HG03575 (cell line): ENCODE measurements at regions not wholly inside any gene's neighbourhood (a gene's known extent, or its start where the extent isn't known, plus 50 kb on each side); places are given as distances from the start of the nearest gene placed in this dataset.
"Not testable (repeated sequence)": the region's sequence is repeated elsewhere in the genome, so short reads cannot be mapped to it uniquely, and the experiment has no call there.

Experiments
- ATAC-seq: cut with Tn5 transposase; IDR thresholded peaks from one replicate; pipeline ENCODE4 v1.9.1; 2021; ENCODE audit not compliant: unreplicated experiment, insufficient number of reproducible peaks, low FRiP score; ENCODE audit errors: extremely low read depth

DNA sequence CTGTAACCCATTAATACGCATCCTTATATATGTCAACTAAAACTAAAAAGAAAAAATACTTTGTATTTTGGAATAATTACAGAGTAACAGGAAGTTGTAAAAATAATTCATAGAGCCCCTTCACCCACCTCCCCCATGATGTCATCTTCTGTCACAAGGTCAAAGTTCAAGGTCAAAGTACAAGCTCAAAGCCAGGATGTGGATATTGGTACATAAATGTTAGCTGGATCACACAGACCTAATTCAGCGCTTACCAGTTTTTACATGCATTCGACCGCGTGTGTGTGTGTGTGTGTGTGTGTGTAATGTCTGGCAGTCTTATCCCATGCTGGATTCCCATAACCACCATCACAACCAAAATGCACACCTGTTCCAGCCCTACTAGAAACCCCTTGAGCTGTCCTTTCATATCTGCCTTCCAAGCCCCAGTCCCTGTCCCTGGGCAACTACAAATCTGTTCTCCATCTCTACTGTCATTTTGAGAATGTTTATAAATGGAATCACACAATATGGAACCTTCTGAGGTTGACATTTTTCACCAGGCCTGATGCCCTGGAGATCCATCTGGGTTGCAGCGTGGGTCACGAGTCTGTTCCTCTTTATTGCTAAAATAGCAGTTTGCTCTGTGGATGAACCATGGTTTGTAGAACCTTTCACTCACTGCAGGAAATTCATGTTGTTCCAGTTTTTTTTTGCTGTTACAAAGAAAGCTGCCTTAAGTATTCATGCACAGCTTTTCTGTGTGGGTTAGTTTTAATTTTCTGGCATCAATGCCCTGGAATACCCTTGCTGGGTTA lies 153.6 kb upstream of the PITRM1 start:
- ATAC-seq = no peak

DNA sequence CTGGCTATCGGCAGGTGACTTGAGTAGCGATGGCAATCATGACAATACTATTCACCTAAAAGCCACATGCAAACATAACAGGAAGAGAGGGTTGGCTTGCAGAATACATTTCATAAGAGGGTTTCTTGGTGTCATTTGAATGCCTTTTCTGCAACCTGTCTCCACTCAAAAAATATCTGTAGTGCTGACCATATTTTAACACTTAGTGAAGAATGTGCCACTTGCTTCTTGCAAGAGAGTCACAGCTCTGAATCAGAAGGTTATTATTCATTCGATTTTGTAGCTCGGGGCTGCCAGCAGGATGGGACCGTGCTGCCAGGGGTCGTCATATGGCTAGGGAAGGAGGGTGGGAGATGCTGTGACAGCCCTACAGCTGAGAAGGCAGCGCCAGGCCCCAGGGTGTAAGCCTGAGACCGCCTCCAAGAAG lies 152.0 kb upstream of the PITRM1 start:
- no peak for ATAC-seq

DNA sequence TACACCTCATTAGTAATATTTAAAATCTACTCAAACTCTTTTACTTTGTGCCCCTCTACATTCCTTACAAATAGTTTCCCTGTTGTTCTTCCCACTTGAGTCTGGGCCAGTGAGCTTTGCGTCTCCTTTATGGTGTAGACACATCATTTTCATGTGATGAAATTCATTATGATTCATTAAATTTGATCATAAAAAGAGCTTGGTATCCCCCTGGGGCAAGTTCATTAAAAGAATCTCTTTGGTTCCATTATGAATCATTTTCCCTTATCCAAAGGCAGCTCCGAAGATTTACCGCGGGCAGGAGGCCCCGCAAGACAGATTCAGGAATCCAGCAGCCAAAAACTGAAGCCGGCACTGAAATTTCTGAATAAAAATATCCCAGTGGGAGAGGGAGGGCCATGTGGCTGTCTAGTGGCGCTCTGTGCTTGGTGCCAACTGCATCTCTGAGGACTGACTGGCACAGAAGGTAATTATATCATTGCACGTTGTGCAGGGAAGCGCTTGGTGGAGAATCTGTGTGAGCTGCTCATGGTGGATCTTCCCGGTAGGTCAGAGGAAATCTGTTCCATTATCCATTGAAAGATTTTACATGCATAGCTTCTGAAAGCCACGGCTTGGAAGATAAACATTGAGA lies 151.4 kb upstream of the PITRM1 start:
- ATAC-seq = no peak

DNA sequence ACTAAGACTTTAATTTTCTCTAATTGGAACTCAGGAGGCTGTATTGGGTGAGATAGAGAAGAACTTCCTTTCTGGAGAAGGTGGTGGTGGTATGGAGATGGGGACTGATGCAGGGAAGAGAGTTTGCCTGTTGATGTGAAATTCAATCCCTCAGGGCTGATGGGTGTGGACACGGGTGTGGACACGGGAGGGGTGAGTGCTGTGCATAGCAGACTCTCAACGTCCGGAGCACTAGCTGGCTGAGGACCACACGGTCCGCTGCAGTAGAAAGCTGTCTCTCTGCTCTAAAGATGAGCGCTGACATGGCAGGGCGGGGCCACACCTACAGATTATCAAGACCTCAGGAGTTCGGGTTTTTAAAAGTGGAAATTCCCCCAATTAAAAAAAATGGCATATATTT lies 148.5 kb upstream of the PITRM1 start:
- no peak for ATAC-seq

DNA sequence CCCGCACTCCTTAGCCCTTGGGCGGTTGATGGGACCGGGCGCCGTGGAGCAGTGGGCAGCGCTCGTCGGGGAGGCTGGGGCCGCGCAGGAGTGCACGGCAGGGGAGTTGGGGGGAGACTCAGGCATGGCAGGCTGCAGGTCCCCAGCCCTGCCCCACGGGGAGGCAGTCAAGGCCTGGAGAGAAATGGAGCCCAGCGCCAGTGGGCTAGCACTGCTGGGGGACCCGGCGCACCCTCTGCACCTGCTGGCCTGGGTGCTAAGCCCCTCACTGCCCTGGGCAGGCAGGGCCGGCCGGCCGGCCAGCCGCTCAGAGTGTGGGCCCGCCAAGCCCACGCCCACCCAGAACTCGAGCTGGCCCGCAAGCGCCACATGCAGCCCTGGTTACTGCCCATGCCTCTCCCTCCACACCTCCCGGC lies 147.2 kb upstream of the PITRM1 start:
- no peak for ATAC-seq

DNA sequence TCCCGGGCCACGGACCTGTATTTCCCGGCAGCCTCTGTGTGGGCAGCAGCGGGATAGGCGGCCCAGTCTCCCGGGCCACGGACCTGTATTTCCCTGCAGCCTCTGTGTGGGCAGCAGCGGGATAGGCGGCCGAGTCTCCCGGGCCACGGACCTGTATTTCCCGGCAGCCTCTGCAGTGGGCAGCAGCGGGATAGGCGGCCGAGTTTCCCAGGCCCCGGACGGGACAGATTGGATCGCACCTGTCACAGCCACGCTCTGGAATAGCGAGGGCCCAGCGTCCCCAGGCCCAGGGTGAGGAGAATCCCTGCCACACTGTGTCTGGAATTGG lies 145.9 kb upstream of the PITRM1 start:
- not testable (repeated sequence) for ATAC-seq

DNA sequence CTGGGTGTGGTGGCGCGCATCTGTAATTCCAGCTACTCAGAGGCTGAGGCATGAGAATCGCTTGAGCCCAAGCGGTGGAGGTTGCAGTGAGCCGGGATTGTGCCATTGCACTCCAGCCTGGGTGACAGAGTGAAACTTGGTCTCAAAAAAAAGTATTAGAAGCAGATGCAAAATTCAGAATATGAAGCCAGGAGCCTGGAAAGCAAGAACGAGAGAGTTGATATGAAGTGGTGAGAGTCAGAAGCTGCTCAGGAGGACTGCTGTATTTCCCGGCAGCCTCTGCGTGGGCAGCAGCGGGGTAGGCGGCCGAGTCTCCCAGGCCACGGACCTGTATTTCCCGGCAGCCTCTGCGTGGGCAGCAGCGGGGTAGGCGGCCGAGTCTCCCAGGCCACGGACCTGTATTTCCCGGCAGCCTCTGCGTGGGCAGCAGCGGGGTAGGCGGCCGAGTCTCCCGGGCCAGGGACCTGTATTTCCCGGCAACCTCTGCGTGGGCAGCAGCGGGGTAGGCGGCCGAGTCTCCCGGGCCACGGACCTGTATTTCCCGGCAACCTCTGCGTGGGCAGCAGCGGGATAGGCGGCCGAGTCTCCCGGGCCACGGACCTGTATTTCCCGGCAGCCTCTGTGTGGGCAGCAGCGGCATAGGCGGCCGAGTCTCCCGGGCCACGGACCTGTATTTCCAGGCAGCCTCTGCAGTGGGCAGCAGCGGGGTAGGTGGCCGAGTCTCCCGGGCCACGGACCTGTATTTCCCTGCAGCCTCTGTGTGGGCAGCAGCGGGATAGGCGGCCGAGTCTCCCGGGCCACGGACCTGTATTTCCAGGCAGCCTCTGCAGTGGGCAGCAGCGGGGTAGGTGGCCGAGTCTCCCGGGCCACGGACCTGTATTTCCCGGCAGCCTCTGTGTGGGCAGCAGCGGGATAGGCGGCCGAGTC lies 145.2 kb upstream of the PITRM1 start:
- ATAC-seq = not testable (repeated sequence)

DNA sequence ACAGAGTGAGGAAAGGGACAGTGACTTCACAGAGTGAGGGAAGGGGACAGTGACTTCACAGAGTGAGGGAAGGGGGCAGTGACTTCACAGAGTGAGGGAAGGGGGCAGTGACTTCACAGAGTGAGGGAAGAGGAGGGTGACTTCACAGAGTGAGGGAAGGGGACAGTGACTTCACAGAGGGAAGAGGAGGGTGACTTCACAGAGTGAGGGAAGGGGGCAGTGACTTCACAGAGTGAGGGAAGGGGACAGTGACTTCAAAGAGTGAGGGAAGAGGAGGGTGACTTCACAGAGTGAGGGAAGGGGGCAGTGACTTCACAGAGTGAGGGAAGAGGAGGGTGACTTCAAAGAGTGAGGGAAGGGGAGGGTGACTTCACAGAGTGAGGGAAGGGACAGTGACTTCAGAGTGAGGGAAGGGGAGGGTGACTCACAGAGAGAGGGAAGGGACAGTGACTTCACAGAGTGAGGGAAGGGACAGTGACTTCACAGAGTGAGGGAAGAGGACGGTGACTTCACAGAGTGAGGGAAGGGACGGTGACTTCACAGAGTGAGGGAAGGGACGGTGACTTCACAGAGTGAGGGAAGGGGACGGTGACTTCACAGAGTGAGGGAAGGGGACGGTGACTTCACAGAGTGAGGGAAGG lies 142.0 kb upstream of the PITRM1 start:
- ATAC-seq = not testable (repeated sequence)

DNA sequence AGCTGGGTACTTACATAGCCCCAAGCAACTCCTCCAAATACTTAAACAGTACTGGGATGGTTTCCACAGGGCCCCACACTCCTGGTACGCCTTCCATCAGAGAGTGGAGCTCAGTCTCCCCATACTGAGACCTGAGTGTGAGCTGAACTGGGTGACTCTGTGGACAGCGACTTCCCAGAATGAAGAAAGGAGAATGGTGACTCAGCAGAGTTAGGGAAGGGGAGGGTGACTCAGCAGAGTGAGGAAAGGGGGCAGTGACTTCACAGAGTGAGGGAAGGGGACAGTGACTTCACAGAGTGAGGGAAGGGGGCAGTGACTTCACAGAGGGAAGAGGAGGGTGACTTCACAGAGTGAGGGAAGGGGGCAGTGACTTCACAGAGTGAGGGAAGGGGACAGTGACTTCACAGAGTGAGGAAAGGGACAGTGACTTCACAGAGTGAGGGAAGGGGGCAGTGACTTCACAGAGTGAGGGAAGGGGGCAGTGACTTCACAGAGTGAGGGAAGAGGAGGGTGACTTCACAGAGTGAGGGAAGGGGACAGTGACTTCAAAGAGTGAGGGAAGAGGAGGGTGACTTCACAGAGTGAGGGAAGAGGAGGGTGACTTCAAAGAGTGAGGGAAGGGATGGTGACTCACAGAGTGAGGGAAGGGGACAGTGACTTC lies 141.3 kb upstream of the PITRM1 start:
- ATAC-seq = not testable (repeated sequence)

DNA sequence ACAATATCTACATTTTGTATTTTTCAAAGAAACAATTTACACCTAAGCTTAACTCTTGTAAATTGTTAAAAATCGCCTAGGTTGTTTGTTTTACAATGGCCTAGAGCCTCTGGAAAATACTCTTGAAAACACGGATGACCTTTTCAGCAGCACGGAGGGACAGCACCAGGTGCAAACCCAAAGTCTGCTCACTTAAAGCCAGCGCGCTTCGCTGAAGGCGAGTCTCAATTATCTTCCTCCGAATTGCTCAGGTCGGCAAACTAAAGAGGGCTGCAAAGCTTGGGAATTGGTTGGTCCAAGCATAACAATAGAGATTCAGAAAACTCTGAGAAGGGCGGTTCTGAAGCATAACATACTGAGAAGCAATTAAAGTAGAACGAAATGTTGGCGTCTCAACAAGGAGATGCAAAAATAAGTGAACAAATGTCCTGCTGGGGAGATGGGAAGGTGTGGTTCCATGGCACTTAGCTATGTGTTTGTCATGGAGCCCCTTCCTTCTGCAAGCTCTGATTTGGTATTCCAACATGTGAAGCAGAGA lies 139.9 kb upstream of the PITRM1 start:
- no peak for ATAC-seq

DNA sequence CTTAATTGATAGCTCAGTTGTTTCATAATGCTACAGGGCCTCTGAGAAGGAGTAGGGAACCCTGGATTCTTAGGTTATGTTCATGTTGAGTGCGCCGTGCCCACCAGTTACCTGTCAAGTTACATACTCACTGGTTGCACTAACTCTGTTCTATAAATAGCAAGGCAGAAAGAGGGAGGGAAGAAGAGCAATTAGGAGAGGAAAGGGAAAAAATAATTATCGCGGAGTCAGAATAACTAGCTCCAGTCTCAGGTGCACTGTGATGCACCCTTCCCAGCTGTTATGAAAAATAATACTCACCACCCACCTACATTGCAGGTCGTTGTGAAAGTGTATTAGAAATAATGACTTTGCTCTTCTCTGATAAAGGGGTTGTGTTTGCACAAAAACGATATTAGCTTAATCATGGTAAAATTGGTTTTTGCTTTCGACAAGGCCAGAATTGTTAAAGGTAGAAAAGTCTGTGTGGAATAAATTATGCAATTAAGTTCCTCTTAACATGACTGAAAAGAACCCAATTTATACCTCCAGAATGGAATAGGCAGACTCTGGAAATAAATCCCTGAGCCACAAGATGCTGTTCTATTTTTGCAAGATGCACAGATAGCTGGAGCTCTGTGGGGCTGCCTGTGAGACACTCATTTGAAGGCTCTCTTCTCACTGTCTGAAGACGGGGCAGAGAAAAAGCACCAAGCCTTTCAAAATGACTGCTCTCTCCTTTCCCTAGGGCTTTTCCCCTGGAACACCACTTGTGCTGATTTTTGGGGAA lies 137.6 kb upstream of the PITRM1 start:
- no peak for ATAC-seq

DNA sequence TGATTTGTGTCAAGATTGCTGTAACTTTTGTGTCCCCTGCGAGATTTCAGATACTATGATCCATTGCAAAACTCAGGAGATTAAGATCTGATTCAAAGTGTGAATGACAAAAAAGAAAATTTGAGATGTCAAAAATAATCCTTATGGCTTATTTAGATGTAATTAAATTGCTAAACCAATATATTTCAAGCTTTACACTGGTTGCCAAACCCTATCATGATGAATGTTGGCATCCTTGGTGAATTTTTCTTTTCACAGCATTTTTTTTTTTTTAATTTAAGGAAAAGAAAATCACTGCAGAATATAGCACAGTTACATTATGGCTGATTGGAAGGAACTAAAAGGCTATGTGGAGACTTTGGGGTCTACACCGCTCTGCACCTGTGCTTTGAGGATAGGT lies 133.5 kb upstream of the PITRM1 start:
- ATAC-seq = no peak

DNA sequence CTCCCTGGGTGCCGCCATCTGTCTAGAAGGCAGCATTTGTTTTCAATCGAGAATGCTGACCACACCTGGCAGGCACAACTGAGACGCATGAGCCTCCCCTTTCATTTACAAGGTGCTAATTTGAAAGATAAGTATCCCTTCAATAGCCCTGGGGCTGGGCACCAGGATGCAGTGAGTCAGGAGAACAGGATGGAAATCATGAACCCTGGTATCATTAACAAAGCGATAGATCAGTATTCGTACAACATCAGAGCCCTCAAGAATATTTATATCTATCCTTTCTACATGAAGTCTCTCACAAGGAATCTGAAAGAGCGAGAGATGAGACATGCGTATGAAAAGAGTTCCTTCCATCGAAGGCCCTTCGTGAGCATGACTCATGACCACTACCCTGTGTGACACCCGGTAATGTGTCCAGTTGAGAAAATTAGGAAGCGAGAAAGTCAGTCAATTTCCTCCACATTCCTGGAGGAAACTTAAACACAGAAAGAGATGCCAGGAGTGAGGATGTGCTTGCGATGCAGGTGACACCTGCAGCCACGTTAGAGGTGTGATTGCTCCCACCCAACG lies 123.1 kb upstream of the PITRM1 start:
- ATAC-seq = no peak

DNA sequence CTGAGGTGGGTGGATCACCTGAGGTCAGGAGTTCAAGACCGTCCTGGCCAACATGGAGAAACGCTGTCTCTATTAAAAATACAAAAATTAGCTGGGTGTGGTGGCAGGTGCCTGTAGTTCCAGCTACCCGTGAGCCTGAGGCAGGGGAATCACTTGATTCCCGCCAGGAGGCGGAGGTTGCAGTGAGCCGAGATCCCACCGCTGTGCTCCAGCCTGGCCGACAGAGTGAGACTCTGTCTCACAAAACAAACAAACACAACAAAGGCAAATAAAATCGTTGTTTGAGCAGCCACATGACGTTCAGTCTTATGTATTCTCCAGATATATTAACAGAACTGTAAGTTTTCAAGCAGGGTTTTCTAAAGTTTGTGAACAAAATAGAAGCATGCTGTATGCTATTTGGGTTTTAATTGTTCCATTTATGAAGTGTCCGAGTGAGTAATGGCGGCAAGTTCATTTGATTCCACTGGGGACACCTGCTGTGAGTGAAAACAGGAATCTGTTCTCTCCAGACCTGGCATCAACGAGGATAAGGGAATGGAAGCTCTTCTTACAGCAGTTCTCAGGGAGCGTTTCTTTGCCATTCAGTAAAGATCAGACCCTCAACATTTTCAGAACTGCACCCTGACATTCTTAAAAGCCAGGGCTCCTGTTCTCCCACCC lies 122.5 kb upstream of the PITRM1 start:
- no peak for ATAC-seq

DNA sequence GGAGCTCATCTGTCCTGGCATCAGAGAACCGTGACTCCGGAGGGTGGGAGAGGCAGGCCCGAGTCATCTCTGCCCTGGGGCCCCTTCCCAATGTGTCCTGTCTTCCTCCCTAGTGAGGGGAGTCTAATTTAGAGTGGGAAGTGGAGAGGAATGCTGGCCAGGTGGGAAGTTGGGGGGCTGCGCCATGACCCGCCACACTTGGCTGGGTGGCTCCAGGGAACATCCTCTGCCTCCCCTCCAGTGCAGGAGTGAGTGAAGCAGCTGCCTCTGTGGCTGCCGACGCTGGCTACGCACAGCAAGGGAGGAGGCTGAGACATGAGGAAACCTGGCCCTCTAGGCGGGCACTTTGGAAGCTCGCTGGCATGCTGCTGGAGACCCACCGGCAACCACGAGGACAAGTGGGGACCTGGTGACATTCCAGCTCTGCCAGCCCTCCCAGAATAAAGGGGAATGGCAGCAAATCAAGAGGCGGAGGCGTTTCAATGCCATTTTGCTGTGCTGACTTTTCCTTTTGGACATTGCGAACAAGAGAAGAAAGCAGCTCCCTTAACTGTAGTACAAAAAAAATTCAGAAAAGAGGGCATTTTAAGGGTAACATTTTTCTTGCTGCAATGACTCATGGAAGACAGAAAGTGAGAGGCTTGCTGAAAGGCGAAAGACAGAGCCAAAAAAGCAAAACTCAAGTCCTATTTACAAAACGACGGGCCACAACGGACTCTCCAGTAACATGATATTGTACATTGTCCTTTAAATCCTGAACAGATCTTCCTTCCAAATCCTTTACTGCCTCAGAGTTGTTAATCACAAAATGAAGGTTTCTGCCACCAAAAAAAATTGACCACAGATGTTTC lies 121.2 kb upstream of the PITRM1 start:
- no peak for ATAC-seq

DNA sequence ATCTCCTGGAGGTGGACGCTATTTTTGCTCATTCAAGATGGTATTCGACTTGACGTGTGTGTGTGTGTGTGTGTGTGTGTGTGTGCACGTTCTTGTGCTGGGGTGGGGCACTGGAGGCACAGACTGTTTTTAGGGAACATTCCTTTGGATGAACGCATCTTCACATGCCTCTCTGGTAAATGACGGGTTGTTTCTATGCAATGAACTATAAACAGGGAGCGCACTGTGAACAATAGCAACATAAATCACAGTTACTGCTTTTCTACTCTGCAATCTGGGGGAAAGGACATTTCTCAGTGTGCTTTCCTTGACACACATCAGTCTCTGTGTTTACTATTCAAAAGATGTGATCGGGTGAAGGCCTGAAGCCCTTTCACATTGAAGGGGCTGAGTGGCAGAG lies 120.1 kb upstream of the PITRM1 start:
- ATAC-seq = no peak
